ENCODE measurements at regions not wholly inside any gene's neighbourhood (a gene's known extent, or its start where the extent isn't known, plus 50 kb on each side); places are given as distances from the start of the nearest gene placed in this dataset.
"Not testable (repeated sequence)": the region's sequence is repeated elsewhere in the genome, so short reads cannot be mapped to it uniquely, and the experiment has no call there.

DNA sequence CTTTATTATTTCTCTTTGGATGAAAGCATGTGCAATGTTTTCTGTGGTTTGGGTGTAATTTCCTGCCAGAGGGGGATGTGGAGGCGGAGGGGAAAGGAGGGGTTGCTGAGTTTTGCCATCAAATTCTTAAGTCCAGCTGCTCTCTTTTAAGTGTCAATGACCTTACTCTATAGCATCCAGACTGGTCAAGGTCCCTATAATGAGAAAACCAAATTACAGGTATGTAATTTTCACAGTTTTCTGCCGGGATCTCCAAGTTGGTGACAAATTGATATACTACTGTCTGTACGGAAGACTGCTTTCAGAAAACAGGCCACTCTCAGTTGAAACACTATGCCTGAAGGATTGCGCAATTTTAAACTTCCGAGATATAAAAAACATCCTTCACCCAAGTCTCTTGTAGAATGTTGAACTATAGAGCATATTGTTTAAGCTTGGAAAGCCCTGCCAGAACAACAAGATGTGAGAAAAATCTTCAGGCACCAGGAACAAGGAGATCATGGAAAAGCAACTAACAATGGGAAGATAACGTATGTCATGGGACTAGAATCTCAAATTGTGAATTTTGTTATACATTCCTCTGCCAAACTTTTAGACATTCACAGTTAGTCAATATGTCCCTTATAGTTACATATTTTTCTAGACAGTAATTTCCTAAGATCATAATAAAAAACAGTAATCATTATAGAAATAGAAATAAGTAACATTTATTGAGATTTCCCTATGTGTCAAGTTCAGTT, 300.7 kb upstream of the SATB1 start:
- no peak for DNase-seq

DNA sequence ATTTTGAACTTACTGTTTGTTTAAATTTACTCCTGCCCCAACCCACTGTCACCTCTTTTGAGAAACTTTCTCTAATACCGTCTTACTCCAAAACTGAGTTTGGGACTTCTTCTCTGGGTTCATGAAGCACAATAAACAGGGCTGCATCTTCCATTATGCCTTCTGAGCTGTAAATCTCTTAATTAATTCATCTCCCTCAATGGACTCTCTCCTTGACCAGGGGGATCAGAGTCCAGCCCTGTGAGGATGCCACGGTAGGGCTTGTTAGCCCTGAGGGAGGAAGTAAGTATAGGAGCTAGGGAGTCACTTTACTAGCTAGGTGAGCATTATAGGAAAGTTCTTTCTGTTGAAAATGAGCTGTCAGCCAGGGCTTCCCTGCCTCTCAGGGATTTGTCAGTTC, 299.3 kb upstream of the SATB1 start:
- no peak for DNase-seq

DNA sequence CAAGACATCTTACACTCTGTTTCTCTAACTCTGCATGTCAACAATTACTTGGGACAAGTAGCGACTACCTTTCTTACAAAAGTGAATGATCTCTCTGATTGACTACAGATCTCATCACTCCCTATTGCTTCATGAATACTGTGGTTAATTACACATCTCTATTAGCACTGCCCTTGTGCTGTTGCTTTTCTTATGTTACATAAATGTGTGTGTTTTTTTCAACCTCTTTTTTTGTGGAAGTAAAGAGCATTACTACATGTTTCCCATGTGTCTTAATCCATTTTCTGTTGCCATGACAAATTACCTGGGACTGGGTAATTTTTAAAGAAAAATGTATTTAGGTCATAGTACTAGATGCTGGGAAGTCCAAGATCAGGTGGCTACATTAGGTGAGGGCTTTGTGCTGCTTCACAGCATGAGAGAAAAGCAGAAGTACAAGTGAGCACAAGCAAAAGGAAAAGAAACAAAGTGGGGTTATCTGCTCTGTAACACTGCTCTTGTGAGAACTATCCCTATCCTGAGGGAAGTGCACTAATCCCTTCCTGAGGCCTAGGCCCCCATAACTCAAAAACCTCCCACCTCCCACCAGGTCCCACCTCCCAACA, 298.2 kb upstream of the SATB1 start:
- no peak for DNase-seq

DNA sequence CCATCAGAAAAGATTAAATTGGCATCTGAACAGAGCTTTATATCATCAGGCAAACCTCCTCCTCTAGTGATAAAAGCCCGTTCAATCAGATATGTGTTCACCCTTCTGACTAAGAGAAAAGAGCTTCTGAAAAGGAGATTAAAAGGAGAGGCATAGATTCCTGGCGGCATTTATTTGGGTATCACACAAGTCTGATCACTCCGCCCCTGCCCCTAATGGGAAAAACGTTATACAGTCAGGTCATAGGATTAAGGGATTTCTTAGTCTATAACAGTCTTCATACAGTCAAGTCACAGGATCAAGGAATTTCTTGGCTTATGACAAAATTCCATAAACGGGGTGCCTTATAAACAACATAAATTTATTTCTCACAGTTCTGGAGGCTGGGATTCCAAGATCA, 295.4 kb upstream of the SATB1 start:
- no peak for DNase-seq

DNA sequence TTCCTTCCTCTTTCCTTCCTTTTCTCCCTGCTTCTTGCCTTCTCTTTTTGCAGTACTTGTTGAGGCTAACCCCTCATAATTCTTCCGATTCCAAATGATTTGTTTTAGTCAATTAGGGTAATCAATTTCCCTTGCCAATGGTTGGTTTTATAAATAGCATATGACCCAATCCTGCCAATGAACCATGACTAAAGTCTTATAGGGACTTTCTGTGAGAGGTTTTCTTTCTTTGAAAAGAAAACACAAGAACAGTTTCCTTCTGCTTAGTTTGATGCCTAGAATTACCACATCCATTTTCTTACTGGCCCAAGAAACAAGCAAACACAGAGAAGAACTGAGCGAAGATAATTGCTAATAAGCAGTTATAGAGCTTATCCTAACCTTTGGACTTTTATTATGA, 292.5 kb upstream of the SATB1 start:
- DNase-seq = no peak

DNA sequence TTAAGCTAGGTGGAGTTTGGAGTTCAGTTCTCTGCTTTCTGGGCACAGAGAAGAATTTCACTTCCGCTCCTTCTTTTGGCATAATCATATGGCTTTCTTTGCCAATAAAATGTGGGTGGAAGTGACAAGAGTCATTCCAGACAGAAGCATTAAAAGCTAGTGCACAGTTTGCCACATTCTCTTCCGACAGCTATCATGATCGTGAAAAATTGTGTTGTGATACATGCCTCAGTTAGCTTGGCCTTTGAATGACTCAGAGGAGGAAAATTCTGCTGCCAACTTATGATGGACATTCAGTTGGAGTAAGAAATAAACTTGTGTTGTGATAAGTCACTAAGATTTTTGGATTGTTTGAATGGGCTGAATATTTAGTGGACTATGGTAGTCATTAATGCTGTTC, 291.7 kb upstream of the SATB1 start:
- no peak for DNase-seq

DNA sequence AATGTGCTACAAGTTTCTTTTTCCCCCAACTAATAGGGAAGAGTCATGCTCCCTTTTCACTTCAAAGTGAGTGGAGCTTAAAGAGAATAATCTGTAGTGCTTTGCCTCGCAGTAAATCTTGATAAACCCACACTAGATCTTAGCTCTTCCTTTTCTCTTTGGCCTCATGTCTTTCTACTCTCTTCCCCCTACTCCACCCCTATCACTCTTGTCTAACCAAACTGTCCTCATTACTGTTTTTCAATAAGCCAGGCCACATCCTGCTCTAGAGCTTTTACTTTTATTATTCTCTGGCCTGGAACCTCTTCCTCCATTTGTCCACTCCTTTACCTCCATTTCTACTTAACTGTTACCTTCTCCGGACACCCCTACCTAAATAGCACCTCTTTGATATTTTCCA, 291.0 kb upstream of the SATB1 start:
- no peak for DNase-seq

DNA sequence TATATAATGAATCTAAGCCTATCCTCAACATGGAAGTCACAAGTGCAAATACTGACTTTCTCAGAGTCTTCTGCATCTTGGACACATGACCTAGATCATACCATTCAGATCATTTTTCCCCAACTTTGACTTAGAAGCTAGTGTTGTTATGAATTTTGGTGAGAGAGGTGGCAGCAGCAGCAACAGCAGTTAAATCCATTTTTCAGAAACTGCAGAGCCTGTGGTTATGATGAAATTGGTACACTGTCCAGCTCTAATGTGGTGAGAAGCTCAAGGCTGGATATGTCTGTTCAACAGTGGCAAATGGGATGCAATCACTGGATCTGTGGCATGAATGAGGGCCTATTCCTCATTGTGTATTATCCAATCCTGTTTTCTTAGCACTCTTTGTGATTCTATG, 290.1 kb upstream of the SATB1 start:
- no peak for DNase-seq

DNA sequence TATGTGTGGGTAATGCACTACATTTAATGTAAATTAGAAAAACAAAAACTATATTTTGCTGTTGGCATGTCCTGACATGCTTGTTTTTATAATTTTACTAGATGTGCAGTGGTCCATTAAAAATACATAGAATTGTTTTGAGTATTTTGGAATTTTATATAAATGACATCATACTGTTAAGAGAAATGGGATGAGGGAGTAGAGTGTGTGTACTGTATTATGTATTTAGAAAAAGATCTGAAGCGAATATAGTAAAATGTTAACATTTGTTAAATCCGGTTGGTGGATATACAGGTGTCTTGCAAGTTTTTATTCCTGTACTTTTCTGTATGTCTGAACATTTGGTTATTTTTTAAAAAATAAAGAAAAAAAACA, 288.4 kb upstream of the SATB1 start:
- no peak for DNase-seq

DNA sequence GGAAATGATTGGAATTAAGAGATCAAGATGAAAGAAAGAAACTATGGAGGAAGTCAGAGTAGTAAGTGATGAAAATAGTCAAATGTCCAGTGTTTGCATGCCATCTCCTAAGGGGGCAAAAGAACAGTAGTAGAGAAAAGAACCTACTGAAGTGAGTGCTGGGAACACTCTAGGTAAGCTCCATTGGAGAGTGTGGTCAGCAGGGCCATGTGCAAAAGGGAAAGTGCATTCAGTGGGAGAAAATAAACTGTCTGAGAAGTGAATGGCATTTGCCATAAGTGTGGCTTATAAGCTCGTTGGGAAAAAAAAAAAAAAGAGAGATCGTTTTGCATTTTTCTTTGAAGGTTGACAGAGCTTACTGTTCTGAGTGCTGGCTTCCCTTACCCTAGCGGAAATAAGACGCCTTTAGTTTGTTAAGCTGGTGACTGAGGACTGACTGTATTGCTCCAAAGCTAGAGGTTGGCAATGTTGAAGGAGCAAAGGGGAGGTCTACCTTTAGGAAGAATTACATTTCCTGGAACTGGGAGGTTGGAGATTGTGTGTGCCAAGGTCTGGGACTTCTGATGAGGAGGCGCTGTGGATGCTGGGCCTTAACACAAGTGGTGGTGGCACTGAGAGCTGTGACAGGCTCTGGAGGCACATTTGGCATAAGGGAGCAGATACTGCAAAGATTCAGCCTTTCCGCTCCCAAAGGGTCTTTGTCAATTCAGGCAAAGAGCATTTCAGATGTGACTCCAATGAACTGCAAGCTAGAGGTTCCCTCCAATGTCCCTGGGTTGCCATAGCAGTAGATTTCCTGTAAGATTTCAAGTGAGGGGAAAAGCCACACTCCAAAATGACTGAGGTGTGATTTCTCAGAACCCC, 287.8 kb upstream of the SATB1 start:
- no peak for DNase-seq

DNA sequence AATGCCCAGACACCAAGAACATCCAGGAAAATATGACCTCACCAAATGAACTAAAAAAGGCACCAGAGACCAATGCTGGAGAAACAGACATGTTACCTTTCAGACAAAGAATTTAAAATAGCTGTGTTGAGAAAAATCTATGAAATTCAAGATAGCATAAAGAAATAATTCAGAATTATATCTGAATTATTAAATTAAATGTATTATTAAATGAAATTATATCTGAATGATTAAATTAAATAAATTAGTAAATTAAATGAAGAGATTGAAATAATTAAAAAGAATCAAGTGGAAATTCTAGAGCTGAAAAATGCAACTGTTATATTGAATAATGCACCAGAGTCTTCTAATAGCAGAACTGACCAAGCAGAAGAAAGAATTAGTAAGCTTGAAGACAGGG, 279.2 kb upstream of the SATB1 start:
- no peak for DNase-seq

DNA sequence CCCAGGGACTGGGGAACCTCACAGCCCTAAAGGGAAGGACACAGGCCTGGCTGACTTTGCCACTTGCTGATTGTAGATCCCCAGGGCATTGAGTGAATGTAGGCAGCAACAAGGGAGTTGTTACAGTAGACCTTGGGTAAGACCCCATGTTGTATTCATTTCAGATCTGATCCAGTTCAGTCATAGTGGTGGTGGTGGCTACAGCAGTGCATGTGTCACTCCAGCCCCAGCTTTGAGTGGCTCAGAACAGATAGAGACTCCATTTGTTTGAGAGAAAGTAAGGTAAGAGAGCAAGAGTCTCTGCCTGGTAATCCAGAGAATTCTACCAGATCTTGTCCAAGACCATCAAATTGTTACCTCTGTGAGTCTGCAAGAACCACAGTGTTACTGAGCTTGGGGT, 278.7 kb upstream of the SATB1 start:
- DNase-seq = no peak

DNA sequence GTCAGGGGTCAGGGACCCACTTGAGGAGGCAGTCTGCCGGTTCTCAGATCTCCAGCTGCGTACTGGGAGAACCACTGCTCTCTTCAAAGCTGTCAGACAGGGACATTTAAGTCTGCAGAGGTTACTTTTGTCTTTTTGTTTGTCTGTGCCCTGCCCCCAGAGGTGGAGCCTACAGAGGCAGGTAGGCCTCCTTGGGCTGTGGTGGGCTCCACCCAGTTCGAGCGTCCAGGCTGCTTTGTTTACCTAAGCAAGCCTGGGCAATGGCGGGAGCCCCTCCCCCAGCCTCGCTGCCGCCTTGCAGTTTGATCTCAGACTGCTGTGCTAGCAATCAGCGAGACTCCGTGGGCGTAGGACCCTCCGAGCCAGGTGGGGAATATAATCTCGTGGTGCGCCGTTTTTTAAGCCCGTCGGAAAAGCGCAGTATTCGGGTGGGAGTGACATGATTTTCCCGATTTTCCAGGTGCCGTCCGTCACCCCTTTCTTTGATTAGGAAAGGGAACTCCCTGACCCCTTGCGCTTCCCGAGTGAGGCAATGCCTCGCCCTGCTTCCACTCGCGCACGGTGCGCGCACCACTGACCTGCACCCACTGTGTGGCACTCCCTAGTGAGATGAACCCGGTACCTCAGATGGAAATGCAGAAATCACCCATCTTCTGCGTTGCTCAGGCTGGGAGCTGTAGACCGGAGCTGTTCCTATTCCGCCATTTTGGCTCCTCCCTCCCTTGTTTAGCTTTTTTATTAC, 268.6 kb upstream of the SATB1 start:
- DNase-seq = not testable (repeated sequence)

DNA sequence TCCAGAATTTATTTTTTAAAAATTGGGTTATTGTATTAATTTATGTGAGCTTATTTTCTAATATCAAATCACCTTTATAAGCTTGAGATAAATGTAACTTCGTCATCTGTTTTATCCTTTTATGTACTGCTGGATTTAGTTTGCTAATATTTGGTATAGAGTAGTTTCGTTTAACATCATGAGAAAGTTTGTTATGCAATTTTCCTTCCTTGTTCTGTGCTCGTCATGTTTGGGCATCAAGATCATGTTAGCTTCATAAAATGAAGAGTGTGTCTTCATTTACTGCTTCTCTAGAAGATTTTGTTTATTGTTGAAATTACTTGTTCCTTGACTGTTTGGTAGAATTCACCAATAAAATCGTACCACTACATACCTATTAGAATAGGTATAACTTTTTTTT, 262.1 kb upstream of the SATB1 start:
- DNase-seq = no peak

DNA sequence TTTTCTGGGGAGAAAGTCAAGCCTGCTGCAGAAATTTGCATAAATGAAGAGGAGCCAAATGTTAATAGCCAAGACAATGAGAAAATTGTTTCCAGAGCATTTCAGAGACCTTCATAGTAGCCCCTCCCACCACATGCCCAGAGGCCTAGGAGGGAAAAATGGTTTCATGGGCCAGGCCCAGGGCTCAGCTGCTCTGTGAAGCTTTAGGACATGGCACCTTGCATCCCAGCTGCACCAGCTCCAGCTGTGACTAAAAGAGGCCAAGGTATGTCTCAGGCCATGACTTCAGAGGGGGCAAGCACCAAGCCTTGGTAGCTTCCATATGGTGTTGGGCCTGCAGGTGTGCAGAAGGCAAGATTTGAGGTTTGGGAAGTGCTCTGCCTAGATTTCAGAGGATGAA, 258.8 kb upstream of the SATB1 start:
- no peak for DNase-seq

DNA sequence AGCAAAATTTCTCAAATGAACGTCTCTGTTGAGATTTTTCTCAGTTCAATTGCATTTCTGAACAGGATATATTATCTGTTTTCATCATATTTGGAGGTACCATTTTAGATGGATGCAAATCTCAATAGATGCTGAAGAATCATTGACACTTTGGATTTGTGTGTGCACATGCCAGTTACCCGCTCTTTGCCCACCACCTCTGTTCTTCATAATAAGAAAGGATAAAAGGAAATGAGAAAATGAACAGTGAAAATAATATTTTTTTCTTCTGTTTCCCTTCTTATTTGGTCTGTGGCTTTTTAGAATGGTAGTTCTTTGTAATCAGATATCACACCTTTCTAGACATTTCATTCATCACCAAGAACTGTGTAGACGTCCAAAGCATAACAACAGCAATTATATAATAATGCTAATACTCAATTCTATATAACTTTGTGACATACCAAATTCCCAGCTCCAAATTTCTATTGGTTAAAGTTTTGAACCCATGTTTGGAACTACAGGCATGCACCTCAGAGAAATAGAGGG, 256.7 kb upstream of the SATB1 start:
- DNase-seq = no peak

DNA sequence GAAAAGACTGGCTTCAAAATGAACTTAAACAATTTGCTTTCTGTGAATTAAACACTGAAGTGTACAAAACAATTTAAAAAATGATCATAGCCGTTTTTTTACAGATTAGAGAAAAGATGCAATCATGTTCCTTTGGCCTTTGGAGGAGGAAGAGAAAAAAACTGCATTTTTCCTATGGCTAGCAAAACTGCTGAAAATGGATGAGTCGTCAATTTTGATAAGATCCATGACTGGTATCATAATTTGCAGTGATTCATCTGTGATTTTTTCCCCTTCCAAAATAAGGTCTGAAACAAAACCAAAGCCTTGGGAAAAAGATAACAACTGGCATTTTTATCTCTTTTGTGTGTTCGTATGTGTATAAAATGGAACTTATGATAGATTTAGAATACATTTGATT, 255.6 kb upstream of the SATB1 start:
- DNase-seq = no peak

DNA sequence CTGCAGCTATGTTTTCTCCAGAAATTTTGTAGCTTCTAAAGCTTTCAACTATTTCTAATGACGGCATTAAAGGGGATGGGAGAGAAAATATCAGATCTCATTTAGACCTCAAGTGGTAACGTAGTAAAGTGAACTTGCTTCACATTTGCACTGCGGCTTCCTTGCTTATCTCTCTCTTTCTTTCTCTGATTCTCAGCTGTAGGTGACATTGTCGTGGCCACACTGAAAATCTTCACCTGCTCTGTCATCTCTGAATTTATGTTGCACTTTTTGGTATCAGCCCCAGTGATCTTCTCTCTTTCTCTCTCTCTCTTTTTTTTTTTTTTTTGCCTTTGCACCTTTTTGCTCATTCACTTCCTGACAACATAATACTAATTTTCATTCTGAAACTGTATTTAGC, 254.1 kb upstream of the SATB1 start:
- DNase-seq = no peak

DNA sequence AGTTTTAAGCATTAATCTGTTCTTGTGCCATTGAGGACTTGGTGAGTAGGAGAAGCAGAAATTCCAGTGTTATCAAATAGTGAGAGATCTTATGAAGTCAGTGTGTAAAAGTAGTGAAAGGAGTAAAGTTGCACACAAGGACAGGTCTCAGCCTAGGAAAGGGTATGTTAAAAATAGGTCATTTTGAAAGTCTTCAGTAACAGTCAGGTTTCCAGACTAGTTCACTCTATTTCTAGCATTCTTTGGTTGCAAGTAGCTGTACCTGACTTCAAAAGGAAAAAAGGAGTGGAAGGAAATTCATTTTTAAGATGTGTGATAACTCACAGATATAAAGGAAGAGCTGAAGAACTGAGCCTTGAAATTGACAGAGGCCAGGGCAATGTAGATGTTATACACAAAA, 250.1 kb upstream of the SATB1 start:
- no peak for DNase-seq

DNA sequence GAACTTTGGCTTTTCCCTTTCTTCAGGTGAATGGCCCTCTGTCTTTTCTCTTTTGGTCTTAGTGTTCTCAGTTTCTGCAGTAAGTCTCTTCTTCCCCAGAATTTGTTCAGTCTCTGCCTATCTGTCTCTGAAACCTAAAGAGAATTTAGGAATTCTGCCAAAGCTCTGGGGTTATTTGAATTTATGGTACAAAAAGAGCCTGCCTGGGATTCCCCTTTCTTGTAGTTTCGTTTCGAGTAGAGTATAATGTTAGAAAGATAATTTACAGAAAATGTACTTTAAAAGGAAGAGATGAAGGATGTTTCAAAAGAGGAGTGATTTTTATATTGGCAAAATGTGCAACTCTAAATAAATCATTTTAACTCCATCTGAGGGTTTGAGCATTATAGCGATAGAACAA, 247.4 kb upstream of the SATB1 start:
- no peak for DNase-seq

DNA sequence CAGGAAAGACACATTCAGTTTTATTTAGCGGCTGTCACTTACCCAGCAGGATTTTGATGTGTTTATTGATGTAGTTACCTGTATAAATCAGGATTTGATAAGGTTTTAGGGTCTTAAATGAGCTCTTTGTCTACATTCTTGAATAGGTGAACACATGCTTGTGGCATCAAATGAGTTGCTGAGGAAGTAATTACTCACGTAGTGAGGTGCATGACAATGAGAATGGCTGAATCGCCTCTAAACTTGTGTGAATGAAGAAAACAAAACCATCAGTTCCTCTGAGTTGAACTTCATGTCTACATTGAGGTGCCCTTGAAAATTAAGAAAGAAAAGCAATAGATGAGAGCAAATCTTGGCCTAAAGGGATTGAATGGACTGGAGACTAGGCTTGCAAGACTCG, 245.6 kb upstream of the SATB1 start:
- DNase-seq = no peak

DNA sequence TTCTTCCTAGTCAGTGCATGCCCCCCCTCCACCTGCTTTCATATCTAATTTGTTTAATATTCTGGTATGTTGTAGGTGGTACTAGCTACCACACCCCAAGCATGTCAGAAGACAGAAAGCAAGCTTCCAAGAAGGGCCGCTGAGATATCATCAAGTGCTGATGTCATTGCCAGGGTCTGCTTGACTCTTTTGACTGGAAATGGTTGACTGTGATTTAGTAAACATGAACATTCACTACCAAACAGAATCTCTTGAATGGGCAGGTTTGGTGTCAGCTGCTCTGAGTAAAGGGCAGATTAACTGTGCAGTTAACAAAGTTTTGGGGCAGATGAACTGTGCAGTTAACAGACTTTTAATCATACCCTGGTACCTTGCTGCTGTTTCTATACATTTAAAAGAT, 244.2 kb upstream of the SATB1 start:
- no peak for DNase-seq

DNA sequence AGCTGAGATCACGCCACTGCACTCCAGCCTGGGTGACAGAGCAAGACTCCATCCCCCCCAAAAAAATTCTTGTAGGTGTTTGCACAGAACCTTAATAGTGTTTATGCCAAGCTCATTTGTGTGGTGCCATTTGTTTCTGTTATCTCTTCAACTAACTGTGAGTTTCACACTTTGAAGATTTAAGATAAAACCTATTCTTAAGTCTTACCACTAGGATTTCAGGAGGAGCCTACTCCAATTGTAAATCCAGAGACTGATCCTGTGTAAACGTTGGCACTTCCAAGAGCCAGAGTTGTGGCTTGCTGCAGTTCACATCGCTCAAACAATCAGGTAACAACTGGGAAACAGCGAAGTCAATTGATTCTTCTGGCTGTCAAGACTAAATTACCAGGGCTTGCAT, 242.4 kb upstream of the SATB1 start:
- no peak for DNase-seq

All from NCI-H1417 treated with DMSO at 0.1 percent for 48 hours (cell line).